OCI-LY3 (cell line): ENCODE measurements at regions not wholly inside any gene's neighbourhood (a gene's known extent, or its start where the extent isn't known, plus 50 kb on each side); places are given as distances from the start of the nearest gene placed in this dataset.

Experiments
- CTCF ChIP-seq: fragments of 200-600, 300-600 bp; sonication (generic); IDR thresholded peaks from 2 replicates; pipeline ENCODE4 v1.5.1; 2014; ENCODE audit warnings: antibody characterized with exemption, low read length, low read depth
- EZH2phosphoT487 ChIP-seq: fragments of 200-600 bp; shearing (Covaris generic); IDR thresholded peaks from 2 replicates; pipeline ENCODE4 v1.6.1; 2018; ENCODE audit warnings: antibody characterized with exemption, mixed run types, low read depth

DNA sequence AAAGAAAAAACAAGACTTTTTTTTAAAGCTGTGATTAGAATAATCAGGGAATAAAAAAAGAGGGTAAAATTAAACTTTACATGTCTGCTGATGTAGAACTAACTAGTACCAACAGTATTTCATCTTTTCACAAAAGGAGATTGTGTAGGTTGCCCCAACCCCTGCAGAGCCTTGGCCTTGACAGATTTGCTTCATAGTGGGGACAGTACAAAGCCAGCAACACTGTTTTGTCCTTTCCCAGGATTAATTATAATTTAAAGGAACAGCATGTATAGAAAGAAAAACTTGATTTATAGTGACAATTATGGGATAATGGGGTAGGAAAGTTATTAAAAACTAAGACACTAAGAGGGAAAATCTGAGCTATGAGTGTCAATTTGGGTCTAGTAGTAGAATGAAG lies 604.0 kb downstream of the GALC start:
- TF ChIP-seq CTCF (no peak), EZH2phosphoT487 (no peak)
